ENCODE measurements at regions not wholly inside any gene's neighbourhood (a gene's known extent, or its start where the extent isn't known, plus 50 kb on each side); places are given as distances from the start of the nearest gene placed in this dataset.

DNA sequence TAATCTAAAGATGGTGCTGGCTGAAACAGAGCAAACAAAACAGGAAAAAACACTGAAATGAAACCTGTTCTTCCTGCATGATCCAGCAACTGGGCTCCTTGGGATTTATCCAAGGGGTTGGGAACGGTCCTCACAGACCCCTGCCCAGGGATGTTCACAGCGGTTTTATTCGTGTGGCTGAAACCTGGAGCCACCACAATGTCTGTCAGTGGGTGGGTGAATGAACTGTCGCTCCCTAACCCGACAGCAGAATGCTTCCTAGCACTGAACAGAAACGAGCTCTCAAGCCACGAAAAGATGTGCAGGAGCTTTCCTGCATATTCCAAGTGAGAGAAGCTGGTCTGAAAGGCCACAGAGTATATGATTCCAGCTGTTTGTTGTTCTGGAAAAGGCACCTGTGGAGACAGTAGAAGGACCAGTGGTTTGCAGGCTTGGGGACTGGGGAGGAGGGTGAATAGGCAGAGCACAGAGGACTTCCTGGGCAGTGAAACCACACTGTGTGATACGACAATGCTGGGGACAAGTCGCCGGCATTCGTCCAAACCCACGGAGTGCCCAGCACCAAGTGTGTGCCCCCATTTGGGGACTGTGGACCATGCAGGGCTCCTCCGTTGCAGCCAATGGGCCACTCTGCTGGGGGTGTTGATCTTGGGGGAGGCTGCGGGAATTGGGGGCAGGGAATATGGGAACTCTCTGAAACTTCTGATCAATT lies 73.9 kb downstream of the TEX29 start:
- TF ChIP-seq SMC3 (conservative IDR thresholded peaks at IDR 0.05; ENCODE audit: poor library complexity) (no peak), REST (IDR thresholded peaks at IDR 0.05; ENCODE audit: borderline replicate concordance) (no peak), TAF1 (IDR thresholded peaks at IDR 0.05; ENCODE audit: low read depth) (no peak), RAD21 (conservative IDR thresholded peaks at IDR 0.05) (no peak), EZH2 (IDR thresholded peaks at IDR 0.05; ENCODE audit: borderline replicate concordance, insufficient read depth, low read length, poor library complexity, severe bottlenecking) (no peak), POLR2AphosphoS5 (IDR thresholded peaks at IDR 0.05) (no peak), EP300 (conservative IDR thresholded peaks at IDR 0.05; ENCODE audit: poor library complexity, severe bottlenecking) (no peak), MXI1 (conservative IDR thresholded peaks at IDR 0.05; ENCODE audit: poor library complexity, severe bottlenecking) (no peak)
- TF ChIP-seq, protein P1, sequence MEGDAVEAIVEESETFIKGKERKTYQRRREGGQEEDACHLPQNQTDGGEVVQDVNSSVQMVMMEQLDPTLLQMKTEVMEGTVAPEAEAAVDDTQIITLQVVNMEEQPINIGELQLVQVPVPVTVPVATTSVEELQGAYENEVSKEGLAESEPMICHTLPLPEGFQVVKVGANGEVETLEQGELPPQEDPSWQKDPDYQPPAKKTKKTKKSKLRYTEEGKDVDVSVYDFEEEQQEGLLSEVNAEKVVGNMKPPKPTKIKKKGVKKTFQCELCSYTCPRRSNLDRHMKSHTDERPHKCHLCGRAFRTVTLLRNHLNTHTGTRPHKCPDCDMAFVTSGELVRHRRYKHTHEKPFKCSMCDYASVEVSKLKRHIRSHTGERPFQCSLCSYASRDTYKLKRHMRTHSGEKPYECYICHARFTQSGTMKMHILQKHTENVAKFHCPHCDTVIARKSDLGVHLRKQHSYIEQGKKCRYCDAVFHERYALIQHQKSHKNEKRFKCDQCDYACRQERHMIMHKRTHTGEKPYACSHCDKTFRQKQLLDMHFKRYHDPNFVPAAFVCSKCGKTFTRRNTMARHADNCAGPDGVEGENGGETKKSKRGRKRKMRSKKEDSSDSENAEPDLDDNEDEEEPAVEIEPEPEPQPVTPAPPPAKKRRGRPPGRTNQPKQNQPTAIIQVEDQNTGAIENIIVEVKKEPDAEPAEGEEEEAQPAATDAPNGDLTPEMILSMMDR (IDR thresholded peaks at IDR 0.05; ENCODE audit: poor library complexity, severe bottlenecking) = no peak
- no peak overlapping the region for H2AFZ ChIP-seq (ENCODE audit: low read depth, low read length)
- H3K27me3 ChIP-seq (ENCODE audit: insufficient read depth, low read depth, low read length) = no peaks in the 10 kb centered on the region
- no peak overlapping the region for H3K4me3 ChIP-seq (ENCODE audit: low read length)
- no peak overlapping the region for H3K27ac ChIP-seq (ENCODE audit: low read length)
- no peaks in the 10 kb centered on the region for H4K20me1 ChIP-seq (ENCODE audit: insufficient read depth)
- no peaks in the 10 kb centered on the region for H3K9me2 ChIP-seq (ENCODE audit: insufficient read depth, low read length)
- no peaks in the 10 kb centered on the region for H3F3A ChIP-seq (ENCODE audit: insufficient read depth, low read length, poor library complexity, severe bottlenecking)
- H3K9me3 ChIP-seq (ENCODE audit: low read length) = no peaks in the 10 kb centered on the region
- H3K79me2 ChIP-seq (replicated peaks; ENCODE audit: insufficient read depth, low read length) = no peaks in the 10 kb centered on the region
- no peak overlapping the region for H3K4me2 ChIP-seq (ENCODE audit: low read length)
- no peaks in the 10 kb centered on the region for H3K36me3 ChIP-seq (ENCODE audit: insufficient read depth, low read length)
- no peak overlapping the region for H3K9ac ChIP-seq (ENCODE audit: low read length)

DNA sequence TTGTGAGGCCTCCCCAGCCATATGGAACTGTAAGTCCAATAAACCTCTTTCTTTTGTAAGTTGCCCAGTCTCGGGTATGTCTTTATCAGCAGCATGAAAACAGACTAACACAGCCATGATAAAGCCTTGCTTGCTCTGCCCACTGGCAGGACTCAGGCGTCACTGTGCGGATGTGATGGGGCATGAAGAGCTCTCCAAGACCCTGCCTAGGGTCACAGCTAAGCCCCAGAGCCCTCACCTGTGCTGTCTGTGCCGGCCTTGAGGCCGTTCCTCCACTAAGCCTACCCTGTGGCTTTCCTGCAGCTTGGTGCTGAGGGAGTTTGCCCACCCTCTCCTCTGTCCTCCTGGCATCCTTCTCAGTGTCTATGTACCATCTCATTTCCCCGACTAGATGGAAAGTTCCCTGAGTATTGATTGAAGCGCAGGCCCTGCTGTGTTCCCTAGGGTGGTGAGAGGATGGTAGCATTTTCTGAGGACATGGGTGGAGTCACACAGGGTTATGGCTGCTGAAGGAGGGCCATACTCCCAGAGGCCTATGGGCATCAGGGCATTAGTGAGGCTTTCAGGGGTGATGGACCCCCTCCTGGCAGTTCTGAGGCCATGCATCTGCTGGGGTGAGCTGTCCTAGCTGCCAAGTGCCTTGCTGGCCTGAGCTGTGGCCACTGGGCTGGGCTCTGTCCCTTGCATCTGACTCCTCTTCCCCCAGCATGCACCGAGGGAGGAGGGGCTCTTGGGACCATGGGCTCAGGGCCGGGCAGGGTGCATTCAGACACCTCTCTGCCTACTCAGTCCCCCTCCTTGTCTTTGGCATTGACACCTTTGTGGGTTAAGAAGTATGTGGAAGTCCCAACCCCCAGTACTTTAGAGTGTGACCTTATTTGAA lies 75.3 kb downstream of the TEX29 start:
- Histone ChIP-seq H3K4me3 (ENCODE audit: low read length) (no peak overlapping the region), H3K9me2 (ENCODE audit: insufficient read depth, low read length) (no peaks in the 10 kb centered on the region), H3K9ac (ENCODE audit: low read length) (no peak overlapping the region), H3K4me2 (ENCODE audit: low read length) (no peak overlapping the region), H3K79me2 (replicated peaks; ENCODE audit: insufficient read depth, low read length) (no peaks in the 10 kb centered on the region), H3K36me3 (ENCODE audit: insufficient read depth, low read length) (no peaks in the 10 kb centered on the region), H3K9me3 (ENCODE audit: low read length) (no peaks in the 10 kb centered on the region), H3K27ac (ENCODE audit: low read length) (no peak overlapping the region), H2AFZ (ENCODE audit: low read depth, low read length) (no peak overlapping the region), H3F3A (ENCODE audit: insufficient read depth, low read length, poor library complexity, severe bottlenecking) (no peaks in the 10 kb centered on the region), H4K20me1 (ENCODE audit: insufficient read depth) (no peaks in the 10 kb centered on the region), H3K27me3 (ENCODE audit: insufficient read depth, low read depth, low read length) (no peaks in the 10 kb centered on the region)
- TF ChIP-seq REST (IDR thresholded peaks at IDR 0.05; ENCODE audit: borderline replicate concordance) (no peak), TAF1 (IDR thresholded peaks at IDR 0.05; ENCODE audit: low read depth) (no peak), MXI1 (conservative IDR thresholded peaks at IDR 0.05; ENCODE audit: poor library complexity, severe bottlenecking) (no peak), SMC3 (conservative IDR thresholded peaks at IDR 0.05; ENCODE audit: poor library complexity) (no peak), RAD21 (conservative IDR thresholded peaks at IDR 0.05) (no peak), EP300 (conservative IDR thresholded peaks at IDR 0.05; ENCODE audit: poor library complexity, severe bottlenecking) (no peak), EZH2 (IDR thresholded peaks at IDR 0.05; ENCODE audit: borderline replicate concordance, insufficient read depth, low read length, poor library complexity, severe bottlenecking) (no peak), POLR2AphosphoS5 (IDR thresholded peaks at IDR 0.05) (no peak)
- TF ChIP-seq, protein P1 (IDR thresholded peaks at IDR 0.05; ENCODE audit: poor library complexity, severe bottlenecking) = no peak
